NCI-H345 (cell line): ENCODE measurements at regions not wholly inside any gene's neighbourhood (a gene's known extent, or its start where the extent isn't known, plus 50 kb on each side); places are given as distances from the start of the nearest gene placed in this dataset.
"Not testable (repeated sequence)": the region's sequence is repeated elsewhere in the genome, so short reads cannot be mapped to it uniquely, and the experiment has no call there.

ENCODE experiments used
- DNase-seq: peaks from one replicate; lab custom pipeline; 2025; lab: John Stamatoyannopoulos, UW

DNA sequence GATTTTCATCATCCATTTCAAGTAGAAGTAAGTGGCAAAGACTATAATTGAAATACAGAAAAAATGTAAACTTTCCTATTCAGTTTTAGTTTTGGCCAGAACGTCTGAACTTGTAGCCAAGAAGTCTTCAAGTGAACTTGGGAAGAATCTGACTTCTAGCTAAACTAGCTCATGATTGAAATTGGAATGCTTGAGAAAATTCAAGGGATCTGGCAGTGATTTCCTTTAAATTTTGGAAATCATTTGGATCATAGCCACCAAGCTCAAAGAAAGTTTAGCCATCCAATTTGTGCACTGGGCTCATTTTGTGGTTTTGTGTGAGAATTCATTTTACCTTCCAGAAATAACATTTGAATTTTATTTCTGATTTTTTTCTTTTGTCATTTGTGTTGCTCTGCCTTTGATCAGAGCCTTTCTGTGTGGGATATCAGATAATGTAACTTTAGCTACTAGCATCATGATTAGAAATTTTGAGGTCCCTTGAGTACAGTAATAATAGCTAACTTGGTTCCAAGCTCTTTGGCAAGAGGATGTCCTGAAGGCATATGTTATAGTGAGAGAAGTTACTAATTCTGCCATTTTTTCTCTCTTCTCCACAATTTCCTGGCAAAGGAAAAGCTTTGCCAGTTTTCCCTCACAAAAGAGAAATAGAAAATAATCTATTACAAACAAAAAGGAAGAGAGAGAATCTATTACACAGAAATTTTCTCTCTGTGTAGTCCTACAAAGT is 2123.7 kb upstream of the RAG2 start:
- DNase-seq: no peak

DNA sequence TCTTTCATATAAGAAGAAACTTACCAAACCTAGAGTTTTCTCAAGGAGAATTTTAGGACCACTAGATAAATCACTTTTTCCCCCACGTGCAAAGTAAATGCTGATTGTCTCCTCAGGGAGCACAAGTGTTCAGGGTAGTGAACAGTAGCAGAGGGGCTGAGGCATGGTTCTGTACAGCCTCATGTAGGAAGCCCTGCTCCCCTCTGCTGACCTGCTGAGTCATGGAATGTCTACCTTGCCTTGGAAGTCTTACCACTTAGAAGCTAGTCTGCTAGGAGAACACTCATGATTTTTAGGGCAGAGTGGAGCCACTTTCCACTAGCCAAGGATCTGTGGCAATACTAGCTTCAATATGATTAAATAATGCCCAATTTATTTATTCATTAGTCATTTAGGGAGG is 2120.6 kb upstream of the RAG2 start:
- no peak for DNase-seq

DNA sequence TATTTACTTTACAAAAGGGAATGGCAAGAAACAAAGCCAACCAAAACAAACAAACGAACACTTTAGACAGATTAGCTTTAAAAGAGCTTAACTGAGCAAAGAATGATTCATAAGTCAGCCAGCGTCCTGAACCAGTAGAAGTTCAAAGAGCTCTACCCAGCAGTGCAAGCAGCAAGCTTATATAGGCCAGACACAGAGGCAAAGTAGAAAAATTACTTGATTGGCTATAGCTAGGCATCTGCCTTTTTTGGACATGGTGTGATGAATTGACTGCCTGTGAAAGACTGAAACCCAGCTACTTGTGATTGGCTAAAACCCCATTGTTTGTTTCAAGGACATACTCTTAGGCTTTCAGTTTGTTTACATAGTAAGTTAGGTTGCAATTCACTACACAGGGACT is 2120.0 kb upstream of the RAG2 start:
- DNase-seq: no peak

DNA sequence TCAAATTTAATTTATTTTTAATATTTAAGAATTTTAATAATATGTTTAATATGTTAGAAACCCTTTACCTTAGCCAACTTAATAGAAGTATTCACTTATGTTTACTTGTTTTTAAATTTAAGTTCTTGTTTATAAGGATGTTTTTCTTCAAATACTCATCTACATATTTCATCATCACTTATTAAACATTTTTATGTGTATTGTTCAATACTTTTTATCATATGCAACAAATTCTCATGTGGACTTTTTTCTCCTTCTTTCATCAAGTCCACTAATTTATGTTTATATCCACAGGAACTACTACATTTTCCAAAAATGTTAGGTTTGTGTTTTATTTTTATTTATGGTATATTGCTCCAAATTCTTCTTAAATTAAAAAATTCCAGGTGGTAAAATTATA is 2113.1 kb upstream of the RAG2 start:
- DNase-seq: no peak

DNA sequence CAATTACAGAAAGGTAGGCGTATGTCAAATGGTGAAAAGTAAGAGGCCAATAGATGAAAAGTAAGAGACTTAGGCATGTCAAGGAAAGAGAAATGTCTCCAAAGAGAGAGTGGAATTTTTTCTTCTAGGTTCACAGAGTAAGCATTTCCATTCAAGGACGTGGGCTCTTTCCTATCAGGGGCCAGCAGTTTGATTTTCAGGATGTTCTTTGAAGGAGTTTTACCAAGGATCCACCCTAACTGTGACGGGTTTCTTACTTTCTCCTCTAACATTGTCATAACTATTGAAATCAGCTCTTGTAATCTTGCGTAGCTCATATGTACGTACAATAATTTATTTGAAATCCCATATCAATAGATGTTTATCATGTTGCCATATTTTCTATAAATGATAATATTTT is 2112.2 kb upstream of the RAG2 start:
- DNase-seq: no peak

DNA sequence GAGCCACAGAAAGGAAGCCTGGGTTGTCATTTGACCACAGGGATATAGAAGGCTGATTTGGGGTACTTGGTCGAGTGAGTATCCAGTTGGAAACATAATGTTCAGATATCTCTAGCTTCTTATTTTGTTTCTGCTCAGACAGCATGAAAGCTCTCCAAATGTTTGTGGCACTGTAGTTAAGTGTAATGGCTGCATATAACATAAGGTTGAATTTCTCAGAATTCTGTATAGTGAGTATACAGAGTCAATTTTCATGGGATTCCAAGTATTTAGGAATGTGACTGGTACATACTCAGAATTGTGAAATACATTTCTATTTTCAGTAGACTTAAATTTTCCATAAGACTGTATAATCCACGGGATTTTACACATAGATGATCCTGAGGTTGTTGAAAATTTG is 2102.1 kb upstream of the RAG2 start:
- DNase-seq: no peak

DNA sequence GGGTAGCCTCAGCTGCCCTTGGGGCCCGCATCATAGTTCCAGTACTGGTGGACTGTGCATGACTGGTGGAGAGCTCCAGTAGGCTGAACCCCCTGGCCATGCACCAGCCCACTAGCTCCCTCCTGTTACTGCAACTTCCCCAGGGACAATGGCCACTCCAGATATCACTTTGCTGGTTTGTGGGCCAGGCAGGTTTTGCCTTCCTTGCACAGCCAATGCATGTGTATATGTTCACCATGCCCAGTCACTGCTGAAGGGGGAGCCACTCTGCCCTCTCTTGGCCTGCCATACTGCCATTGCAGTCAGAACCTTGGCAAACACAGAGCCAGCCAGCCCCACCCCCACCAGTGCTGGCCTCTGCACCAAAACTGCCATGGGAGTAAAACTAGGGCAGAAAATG is 2095.3 kb upstream of the RAG2 start:
- no peak for DNase-seq

DNA sequence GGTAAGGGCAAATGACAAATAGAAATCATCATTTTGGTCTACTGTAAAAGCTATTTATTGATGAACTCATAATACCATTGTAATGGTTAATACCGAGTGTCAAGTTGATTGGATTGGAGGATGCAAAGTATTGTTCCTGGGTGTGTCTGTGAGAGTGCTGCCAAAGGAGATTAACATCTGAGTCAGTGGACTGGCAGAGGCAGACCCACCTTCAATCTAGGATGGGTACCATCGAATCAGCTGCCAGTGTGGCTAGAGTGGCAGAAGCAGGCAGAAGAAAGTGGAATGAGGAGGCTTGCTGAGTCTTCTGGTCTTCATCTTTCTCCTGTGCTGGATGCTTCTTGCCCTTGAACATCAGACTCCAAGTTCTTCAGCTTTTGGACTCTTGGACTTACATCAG is 2092.2 kb upstream of the RAG2 start:
- DNase-seq: not testable (repeated sequence)

DNA sequence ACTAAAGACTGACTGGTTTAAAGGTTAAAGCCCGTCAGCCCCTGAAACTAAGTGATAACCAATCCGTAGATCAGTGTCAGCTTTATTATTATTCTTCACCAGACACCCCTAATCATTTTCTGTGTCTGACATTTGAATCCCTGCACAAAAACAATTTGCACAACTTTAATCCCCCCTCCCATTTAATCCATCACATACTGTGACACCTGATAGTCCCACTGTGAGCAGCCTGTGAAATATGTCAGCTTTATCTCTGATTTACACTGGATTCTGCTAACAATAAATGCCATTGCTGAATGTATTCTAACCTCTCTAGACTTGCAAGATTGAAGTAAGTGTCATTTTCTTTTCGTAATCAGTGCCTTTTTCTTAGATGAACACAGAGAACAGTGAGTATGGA is 2089.0 kb upstream of the RAG2 start:
- no peak for DNase-seq

DNA sequence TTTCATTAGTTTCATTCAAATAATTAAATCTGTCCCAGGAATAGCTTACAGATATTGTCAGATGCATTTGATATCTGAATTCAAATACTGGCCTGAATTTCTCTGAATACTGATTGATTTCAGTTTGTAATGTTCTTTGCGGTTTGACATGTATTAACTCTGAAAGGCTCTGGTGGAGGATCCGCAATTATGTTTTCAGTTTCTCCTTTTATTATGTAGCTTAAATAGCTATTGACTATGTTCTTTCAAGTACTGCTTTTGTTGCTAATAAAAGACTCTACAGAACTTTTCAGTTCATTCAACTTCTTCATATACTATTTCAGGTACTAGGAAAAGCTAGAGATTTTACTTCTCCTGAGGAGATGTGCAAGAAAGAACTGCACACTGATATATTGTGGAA is 2085.4 kb upstream of the RAG2 start:
- DNase-seq: no peak

DNA sequence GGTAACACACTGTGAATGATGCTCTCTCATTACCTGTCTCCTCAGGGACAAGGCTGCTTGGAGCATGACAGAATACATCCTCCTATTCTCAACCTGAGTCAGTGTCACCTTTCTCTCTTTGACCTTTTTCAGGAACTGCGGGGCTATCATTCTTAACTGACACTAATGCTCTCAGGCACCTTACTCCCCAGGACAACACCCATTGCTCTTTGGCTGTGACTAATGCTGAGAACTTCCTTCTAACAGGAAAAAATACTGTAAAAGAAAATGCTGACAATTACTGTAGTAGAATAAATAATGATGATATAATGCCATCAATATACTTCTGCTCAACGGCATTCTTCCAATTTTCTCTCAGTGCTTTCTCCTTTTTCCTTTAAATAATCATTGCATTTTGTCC is 2082.7 kb upstream of the RAG2 start:
- no peak for DNase-seq

DNA sequence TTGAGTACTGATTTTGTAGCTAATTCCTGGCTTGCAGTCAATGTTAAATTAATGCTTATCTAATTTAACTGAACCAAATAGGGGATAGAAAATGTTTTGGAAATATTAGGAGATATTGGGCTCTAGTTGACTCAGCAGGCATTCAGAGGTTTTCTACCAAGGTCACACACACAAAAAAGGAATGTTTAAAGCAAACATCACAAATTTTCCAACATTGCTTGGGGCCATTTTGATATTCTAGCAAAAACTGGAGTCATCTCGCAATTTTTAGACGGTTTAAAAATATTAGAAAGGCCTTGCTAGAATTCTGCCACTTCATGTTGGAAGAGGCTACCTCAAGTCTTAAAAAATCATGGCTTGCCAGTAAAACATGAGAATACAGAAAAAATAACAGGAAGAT is 2082.1 kb upstream of the RAG2 start:
- no peak for DNase-seq

DNA sequence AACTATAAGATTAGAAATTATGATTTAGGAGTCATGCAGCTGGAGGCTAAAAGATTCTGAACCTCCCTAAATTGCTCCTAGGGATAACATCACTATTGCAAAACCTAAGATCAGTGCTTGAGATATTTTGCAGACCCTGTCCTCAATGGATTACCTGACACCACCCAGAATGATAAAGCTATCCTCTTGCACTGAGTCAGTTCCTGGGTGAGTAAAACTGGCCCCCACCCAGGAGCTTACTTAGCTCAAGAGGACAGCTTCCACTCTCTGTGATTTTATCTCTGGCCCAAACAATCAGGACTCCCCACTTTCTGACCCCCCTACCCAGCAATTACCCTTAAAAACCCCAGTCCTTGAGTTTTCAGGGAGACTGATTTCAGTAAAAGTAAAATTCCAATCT is 2074.4 kb upstream of the RAG2 start:
- DNase-seq: no peak

DNA sequence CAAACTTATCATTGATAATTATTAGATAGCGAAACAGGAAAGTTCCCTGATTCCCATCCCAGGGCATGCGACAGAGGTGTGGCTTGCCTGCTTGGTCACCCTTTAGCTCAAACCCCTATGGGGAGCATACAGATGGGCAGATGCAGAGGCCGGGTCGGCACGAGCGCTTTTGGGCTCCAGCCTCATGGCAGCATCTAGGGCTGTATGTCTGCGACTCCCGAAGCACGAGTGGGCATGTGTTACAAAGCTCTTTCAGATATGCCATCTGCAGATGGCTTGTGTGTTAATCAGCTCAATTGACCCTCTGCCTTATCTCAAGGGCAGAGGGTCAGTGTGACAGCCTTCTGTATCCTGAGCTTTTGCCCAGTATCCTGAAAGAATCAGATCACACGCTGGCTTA is 2069.3 kb upstream of the RAG2 start:
- DNase-seq: no peak

DNA sequence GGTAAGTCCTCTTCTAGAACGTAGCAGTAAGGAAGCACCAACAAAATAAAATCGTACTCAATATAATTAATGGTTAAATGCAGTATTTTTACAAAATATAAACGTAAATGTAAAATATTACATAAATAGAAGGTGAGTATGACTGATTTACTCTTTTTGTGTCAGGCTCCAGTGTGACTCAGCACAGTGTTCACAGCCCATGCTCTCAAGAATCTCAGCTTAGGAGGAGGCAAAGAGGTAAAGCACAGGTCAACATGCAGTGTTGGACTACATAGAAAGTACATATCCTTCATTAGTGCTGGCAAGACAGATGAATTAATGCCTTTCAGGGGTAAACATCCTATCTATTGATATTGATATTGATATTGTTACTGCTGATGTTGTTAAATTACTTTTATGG is 2050.6 kb upstream of the RAG2 start:
- DNase-seq: no peak

DNA sequence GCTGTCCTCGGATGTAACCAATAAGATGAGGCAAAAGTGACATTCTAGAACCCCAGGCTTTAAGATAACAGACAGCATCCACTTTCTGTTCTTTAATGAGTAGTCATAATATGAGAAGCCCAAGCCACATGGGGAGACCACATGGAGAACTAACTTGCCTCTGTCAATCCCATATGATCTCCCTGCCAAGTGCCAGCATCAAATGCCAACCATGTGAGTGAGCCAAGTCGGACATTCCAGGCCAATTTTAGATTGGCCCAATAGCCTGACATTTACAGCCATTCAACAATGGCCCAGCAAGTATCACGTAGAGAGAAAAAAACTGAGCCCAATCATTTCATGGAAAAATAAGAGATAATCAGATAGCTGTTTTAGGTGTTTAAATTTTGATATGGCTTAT is 2048.3 kb upstream of the RAG2 start:
- no peak for DNase-seq

DNA sequence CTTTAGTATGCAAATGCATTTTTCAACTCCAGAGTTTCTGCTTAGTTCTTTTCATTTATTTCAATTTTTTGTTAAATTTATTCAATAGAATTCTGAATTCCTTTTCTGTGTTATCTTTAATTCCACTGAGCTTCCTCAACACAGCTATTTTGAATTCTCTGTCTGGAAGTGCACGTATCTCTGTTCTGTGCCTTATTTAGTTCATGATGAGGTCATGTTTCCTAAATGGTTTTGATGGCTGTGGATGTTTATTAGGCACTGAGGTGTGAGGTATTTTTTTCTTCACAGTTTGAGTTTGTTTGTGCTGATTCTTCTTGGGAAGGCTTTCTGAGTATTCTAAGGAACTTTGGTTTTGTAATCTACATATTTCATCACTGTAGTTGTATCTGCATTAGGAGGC is 2042.8 kb upstream of the RAG2 start:
- DNase-seq: no peak

DNA sequence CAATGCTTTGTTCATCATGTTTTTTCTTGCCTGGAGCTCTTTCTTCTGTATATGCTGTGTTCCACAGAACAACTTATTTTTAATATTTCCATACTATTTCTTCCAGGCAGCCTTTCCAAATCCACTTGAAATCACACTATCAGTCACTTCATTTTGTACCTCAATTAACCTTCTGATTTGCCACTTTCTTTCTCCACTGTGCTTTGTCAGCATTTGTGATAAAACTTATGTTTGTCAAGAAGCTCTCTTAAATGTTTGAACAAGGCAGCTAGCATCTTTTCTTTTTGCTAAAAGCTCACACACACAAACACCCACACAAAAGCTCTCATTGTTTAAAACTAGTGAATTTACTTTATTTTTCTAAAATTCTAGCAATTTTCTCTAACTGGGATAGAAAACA is 2014.7 kb upstream of the RAG2 start:
- DNase-seq: no peak

DNA sequence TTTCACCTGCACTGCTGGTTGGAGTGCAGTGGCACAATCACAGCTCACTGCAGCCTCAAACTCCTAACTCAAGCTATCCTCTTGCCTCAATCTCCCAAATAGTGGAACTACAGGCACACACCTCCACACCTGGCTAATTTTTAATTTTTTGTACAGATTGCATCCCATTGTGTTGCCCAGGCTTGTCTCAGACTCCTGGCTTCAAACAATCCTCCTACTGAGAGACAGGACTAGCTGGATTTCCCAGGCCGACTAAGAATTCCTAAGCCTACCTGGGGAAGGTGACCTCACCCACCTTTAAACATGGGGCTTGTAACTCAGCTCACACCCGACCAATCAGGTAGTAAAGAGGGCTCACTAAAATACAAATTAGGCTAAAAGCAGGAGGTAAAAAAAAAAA is 2003.3 kb upstream of the RAG2 start:
- DNase-seq: not testable (repeated sequence)

DNA sequence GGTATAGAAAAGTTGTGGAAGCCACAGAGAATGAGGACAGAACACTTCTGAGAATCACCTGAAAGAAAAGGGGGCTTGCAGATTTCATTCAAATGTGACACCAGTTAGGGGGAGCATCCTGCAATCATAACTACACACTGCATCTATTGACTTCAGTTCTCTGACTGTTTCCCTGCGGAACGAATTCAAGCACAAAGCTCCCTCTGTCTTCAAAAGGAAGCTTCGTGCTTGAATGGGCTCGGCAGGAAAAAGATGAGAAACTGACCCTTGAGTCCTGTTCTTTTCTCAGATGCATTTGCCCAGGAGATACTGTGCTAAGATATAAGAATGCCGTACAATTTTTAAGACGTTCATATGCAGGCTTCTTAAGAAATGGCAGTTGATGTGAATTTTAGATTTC is 2000.4 kb upstream of the RAG2 start:
- no peak for DNase-seq

DNA sequence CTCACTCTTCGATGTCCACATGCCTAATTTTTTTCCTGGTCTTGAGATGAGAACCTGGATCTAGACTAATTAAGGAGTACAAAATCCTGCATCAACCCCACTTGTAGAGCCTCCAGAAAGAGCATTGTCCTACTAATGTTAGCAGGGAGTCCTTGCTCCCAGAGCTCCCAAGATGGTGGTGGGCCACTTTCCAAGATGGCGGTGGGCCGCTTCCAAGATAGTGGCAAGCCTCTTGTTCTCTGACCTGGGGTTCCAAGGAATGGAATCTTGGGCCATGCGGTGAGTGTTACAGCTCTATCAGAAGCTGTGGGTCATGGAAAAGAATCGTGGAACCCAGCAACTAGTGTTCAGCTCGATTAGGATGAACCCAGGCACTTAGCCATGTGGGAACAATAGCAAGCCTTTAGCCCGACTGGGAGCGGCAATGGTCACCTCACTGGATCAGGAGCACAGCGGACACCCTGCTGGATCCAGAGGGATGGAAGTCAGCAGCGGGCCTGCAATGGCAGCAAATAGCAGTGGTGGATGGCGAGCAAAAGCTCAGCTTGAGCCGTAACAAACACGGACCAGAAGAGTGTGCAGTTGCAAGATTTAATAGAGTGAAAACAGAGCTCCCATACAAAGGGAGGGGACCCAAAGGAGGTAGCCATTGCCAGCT is 1997.5 kb upstream of the RAG2 start:
- not testable (repeated sequence) for DNase-seq

DNA sequence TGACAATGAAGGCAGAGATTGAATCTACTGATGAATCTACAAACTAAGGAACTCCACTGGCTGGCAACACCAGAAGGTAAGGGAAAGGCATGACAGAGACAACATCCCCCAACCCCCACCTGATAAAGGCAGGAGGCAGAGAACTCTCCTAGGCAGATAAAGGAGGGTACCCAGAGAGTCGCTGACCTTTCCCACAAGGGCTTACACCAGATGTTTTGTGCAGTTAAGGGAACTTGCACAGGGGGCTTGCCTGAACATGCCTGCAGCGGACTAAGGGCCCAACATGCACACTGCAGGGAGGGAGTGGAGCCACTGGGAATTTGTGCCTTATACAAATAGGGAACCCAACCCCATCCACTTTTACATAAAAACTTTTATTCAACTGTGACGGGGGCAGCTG is 1996.9 kb upstream of the RAG2 start:
- DNase-seq: no peak

DNA sequence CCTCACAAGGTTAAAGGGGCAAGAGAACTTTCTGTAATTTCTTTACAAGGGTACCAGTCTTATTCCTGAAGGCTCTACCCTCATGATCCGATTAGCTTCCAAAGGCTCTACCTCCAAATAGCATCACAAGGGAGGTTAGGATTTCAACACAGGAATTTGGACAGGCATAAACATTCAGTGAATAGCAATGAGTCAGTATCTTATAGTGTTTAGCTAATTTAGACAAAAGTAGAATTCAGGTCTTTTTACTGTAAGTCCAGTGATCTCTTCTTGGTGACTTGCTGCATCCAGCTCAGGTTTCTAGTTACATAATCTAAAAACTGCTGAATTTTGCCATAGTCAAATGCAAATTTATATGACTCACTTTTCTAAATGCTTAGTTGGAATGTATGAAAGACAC is 1995.6 kb upstream of the RAG2 start:
- DNase-seq: no peak

DNA sequence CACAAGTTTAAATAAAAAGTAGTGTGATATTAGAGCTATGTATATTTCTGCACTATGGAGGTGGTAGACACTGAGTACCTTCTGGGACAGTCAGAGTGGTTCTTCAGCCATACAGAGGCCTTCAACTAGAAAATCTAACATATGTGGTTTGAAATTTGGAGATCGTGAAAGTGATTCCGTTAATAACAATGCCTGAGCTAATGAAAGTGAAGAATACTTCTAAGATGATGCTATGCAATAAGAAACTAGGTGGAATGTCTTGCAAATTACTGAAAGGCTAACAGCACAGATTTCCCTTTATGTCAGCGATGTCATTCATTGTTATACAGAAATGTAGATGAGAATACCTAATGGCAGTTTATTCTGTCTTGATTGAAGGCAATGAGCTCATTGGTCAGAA is 1984.7 kb upstream of the RAG2 start:
- no peak for DNase-seq
